ENCODE measurements at regions not wholly inside any gene's neighbourhood (a gene's known extent, or its start where the extent isn't known, plus 50 kb on each side); places are given as distances from the start of the nearest gene placed in this dataset.

DNA sequence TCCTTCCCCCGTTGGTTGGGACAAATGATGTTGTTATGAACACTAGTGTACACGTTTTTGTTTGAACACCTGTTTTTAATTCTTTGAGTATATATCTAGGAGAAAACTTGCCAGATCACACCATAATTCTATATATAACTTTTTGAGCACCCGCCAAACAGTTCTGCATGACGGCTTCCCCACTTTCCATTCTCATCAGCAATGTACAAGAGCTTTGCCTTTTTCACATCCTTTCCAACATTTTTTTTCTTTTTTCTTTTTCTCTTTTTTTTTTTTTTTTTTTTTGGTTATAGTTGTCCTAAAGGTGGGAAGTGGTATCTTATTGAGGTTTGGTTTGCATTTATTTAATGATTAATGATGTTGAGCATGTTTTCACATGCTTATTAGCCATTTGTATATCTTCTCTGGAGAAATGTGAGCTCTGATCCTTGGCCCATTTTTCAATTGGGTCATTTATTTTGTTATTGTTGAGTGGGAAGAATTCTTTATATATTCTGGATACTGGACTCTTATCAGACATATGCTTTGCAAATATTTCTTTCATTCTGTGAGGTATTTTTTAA, 86.9 kb upstream of the ZC3H15 start:
- Histone ChIP-seq H3K9ac (ENCODE audit: low read depth, low read length) (no peak overlapping the region), H3K4me2 (ENCODE audit: insufficient read depth, low read length) (no peak overlapping the region), H3K27me3 (ENCODE audit: insufficient read depth, low read length, poor library complexity) (no peaks in the 10 kb centered on the region), H2AFZ (ENCODE audit: low read depth, low read length) (no peak overlapping the region), H3K9me3 (ENCODE audit: insufficient read depth, low read length, severe bottlenecking) (no peaks in the 10 kb centered on the region), H4K20me1 (ENCODE audit: insufficient read depth, low read length) (no peaks in the 10 kb centered on the region), H3K27ac (ENCODE audit: low read length) (no peak overlapping the region), H3K4me3 (ENCODE audit: low read depth in 1 of 2, low read length in 2 of 2) (no peak overlapping the region), H3K36me3 (ENCODE audit: insufficient read depth, low read length) (no peaks in the 10 kb centered on the region), H3K4me1 (ENCODE audit: insufficient read depth, low read length) (no peaks in the 10 kb centered on the region), H3K79me2 (ENCODE audit: insufficient read depth, low read length) (no peaks in the 10 kb centered on the region)
- ATAC-seq (ENCODE audit: insufficient read depth, low read depth) = no peak
- DNase-seq = no peak
- TF ChIP-seq, protein P1, sequence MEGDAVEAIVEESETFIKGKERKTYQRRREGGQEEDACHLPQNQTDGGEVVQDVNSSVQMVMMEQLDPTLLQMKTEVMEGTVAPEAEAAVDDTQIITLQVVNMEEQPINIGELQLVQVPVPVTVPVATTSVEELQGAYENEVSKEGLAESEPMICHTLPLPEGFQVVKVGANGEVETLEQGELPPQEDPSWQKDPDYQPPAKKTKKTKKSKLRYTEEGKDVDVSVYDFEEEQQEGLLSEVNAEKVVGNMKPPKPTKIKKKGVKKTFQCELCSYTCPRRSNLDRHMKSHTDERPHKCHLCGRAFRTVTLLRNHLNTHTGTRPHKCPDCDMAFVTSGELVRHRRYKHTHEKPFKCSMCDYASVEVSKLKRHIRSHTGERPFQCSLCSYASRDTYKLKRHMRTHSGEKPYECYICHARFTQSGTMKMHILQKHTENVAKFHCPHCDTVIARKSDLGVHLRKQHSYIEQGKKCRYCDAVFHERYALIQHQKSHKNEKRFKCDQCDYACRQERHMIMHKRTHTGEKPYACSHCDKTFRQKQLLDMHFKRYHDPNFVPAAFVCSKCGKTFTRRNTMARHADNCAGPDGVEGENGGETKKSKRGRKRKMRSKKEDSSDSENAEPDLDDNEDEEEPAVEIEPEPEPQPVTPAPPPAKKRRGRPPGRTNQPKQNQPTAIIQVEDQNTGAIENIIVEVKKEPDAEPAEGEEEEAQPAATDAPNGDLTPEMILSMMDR (IDR thresholded peaks at IDR 0.05; ENCODE audit: borderline replicate concordance, extremely low read depth, low read length, poor library complexity, severe bottlenecking) = no peak
- TF ChIP-seq EZH2 (IDR thresholded peaks at IDR 0.05; ENCODE audit: borderline replicate concordance, low read depth, low read length, severe bottlenecking) = no peak

DNA sequence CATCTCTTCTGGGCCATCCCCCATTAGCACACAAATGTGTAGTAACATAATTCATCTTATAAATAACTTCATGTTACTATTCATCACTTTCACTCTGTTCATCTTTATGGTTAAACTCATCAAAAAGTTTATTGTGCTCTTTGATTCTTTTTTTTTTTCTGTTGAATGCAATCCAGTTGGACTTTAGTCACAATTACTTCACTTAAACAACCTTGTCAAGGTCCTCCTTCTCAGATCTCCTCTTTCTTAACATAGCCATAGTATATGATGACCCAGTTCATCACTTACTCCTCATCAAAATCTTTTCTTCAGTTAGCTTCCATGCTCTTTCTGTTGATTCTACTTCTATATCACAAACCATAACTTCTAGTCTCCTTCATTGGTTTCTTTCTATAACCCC, 80.2 kb upstream of the ZC3H15 start:
- Histone ChIP-seq H4K20me1 (ENCODE audit: insufficient read depth, low read length) (no peaks in the 10 kb centered on the region), H3K27me3 (ENCODE audit: insufficient read depth, low read length, poor library complexity) (no peaks in the 10 kb centered on the region), H3K9me3 (ENCODE audit: insufficient read depth, low read length, severe bottlenecking) (no peaks in the 10 kb centered on the region), H3K4me3 (ENCODE audit: low read depth in 1 of 2, low read length in 2 of 2) (no peak overlapping the region), H2AFZ (ENCODE audit: low read depth, low read length) (no peak overlapping the region), H3K4me2 (ENCODE audit: insufficient read depth, low read length) (no peak overlapping the region), H3K27ac (ENCODE audit: low read length) (no peak overlapping the region), H3K9ac (ENCODE audit: low read depth, low read length) (no peak overlapping the region), H3K79me2 (ENCODE audit: insufficient read depth, low read length) (no peaks in the 10 kb centered on the region), H3K36me3 (ENCODE audit: insufficient read depth, low read length) (no peaks in the 10 kb centered on the region), H3K4me1 (ENCODE audit: insufficient read depth, low read length) (no peaks in the 10 kb centered on the region)
- no peak for DNase-seq
- TF ChIP-seq, protein P1 (IDR thresholded peaks at IDR 0.05; ENCODE audit: borderline replicate concordance, extremely low read depth, low read length, poor library complexity, severe bottlenecking) = no peak
- TF ChIP-seq EZH2 (IDR thresholded peaks at IDR 0.05; ENCODE audit: borderline replicate concordance, low read depth, low read length, severe bottlenecking) = no peak
- no peak for ATAC-seq (ENCODE audit: insufficient read depth, low read depth)

DNA sequence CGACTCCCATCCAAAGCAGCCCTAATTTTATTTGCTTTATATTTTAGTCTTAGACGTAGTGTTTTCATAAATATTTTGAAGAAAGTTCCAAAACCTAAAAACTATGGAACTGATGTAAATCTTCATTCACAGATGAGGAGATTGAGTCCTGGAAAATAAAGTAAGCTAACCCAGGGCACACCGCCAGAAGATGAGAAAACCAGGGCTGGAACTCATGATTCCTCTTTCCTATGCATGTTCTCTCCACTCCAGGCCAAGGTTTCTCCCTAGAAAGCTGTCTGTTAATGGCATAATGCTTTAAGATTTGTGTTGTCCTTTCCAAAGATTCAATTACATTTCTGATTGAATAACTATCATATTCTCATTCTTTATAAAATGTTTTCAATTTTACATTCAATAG, 78.4 kb upstream of the ZC3H15 start:
- TF ChIP-seq, protein P1 (IDR thresholded peaks at IDR 0.05; ENCODE audit: borderline replicate concordance, extremely low read depth, low read length, poor library complexity, severe bottlenecking) = no peak
- no peak for TF ChIP-seq EZH2 (IDR thresholded peaks at IDR 0.05; ENCODE audit: borderline replicate concordance, low read depth, low read length, severe bottlenecking)
- no peak overlapping the region for H3K4me3 ChIP-seq (ENCODE audit: low read depth in 1 of 2, low read length in 2 of 2)
- no peaks in the 10 kb centered on the region for H3K4me1 ChIP-seq (ENCODE audit: insufficient read depth, low read length)
- H3K27me3 ChIP-seq (ENCODE audit: insufficient read depth, low read length, poor library complexity) = no peaks in the 10 kb centered on the region
- no peaks in the 10 kb centered on the region for H4K20me1 ChIP-seq (ENCODE audit: insufficient read depth, low read length)
- H3K9ac ChIP-seq (ENCODE audit: low read depth, low read length) = no peak overlapping the region
- H3K36me3 ChIP-seq (ENCODE audit: insufficient read depth, low read length) = no peaks in the 10 kb centered on the region
- no peak overlapping the region for H3K4me2 ChIP-seq (ENCODE audit: insufficient read depth, low read length)
- H3K9me3 ChIP-seq (ENCODE audit: insufficient read depth, low read length, severe bottlenecking) = peaks cover 3% of the 10 kb centered on the region
- H3K79me2 ChIP-seq (ENCODE audit: insufficient read depth, low read length) = no peaks in the 10 kb centered on the region
- DNase-seq (no peak), ATAC-seq (ENCODE audit: insufficient read depth, low read depth) (no peak)
- no peak overlapping the region for H2AFZ ChIP-seq (ENCODE audit: low read depth, low read length)
- no peak overlapping the region for H3K27ac ChIP-seq (ENCODE audit: low read length)

DNA sequence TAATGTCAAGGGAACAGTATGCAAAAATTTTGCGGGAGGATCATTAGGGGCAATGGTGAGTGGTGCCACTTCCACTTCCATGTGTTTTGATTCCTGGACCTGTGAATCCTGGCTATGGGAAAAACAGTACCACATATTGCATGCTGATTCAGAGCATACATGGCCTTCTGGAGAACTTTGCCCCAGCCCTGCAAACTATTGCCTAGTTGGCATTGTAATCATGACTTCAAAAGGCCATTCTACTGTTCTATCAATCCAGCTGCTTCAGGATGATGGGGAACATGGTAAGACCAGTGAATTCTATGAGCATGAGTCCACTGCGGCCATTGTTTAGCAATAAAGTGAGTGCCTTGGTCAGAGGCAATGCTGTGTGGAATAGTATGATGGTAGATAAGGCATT, 75.3 kb upstream of the ZC3H15 start:
- H2AFZ ChIP-seq (ENCODE audit: low read depth, low read length) = no peak overlapping the region
- H4K20me1 ChIP-seq (ENCODE audit: insufficient read depth, low read length) = no peaks in the 10 kb centered on the region
- DNase-seq = no peak
- no peak overlapping the region for H3K27ac ChIP-seq (ENCODE audit: low read length)
- no peak overlapping the region for H3K4me3 ChIP-seq (ENCODE audit: low read depth in 1 of 2, low read length in 2 of 2)
- no peak for ATAC-seq (ENCODE audit: insufficient read depth, low read depth)
- no peak overlapping the region for H3K4me2 ChIP-seq (ENCODE audit: insufficient read depth, low read length)
- H3K9me3 ChIP-seq (ENCODE audit: insufficient read depth, low read length, severe bottlenecking) = peaks cover 3% of the 10 kb centered on the region
- no peaks in the 10 kb centered on the region for H3K27me3 ChIP-seq (ENCODE audit: insufficient read depth, low read length, poor library complexity)
- no peak for TF ChIP-seq EZH2 (IDR thresholded peaks at IDR 0.05; ENCODE audit: borderline replicate concordance, low read depth, low read length, severe bottlenecking)
- TF ChIP-seq, protein P1 (IDR thresholded peaks at IDR 0.05; ENCODE audit: borderline replicate concordance, extremely low read depth, low read length, poor library complexity, severe bottlenecking) = no peak
- H3K79me2 ChIP-seq (ENCODE audit: insufficient read depth, low read length) = no peaks in the 10 kb centered on the region
- no peak overlapping the region for H3K9ac ChIP-seq (ENCODE audit: low read depth, low read length)
- no peaks in the 10 kb centered on the region for H3K36me3 ChIP-seq (ENCODE audit: insufficient read depth, low read length)
- no peaks in the 10 kb centered on the region for H3K4me1 ChIP-seq (ENCODE audit: insufficient read depth, low read length)

Measured in DND-41 (cell line).